NCI-H2196 (cell line): ENCODE measurements at regions not wholly inside any gene's neighbourhood (a gene's known extent, or its start where the extent isn't known, plus 50 kb on each side); places are given as distances from the start of the nearest gene placed in this dataset.

Experiments
- DNase-seq: peaks from one replicate; lab custom pipeline; 2025; ENCODE audit not compliant: unreplicated experiment; lab: John Stamatoyannopoulos, UW

DNA sequence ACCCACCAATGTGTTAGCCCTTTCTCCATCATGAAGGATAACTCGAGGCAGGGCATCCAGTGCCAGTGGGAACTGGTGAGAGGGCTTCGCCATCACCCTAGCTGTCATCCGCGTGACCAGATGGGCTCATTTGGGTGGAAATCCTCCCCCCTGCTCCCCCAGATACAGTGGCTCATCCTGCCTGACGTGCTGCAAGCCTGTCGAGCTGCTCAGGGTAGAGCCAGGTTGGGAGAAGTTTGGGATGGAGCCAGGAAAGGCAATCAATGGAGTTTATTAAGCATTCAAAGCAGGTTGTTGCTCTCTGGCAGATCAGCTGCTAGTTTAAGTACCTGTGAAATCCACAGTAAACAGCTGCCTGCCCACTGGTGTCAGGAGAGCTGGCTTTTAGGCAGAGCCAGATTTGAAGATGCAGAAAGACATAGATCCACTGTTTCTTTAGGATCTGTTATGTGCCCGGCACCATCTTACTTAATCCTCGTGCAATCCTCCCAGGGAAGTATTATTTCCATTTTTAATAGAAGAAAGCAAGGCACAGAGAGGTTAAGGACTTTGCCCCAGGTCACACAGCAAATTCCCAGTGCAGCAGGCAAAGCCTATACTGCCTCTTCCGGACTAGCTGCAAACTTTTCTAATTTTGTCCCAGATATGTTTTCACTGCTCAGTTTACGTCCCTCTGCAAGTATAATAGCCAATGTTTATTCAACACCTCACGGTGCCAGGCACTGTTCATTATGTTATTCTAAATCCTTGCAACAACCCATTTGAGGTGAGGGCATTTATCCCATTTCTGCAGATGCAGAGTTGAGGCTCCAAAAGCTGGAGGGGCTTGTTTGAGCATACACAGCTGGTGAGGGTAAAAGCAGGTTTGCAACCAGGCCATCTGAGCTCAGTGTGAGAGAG, 54.1 kb upstream of the KCNG1 start:
- no peak for DNase-seq

DNA sequence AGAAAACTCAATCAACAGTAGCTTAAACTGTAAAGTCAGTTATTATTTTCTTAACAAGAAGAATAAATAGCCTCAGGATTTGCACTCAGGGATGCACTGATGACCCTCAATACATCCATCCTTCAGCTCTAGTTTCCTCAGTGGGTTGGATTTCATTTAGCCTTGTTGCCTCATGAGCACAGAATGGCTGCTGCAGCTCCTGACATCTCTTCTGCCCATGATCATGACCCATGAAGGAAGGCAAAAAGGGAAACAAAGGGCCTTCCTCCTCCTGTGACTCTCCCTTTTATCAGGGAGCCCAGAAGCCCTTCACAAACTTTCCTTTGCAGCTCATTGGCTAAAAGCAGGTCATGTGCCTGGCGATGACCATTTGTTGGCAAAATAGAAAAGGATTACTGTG, 51.2 kb upstream of the KCNG1 start:
- no peak for DNase-seq
